ENCODE measurements at regions not wholly inside any gene's neighbourhood (a gene's known extent, or its start where the extent isn't known, plus 50 kb on each side); places are given as distances from the start of the nearest gene placed in this dataset.

- TF ChIP-seq CTCF (IDR thresholded peaks at IDR 0.05; ENCODE audit: insufficient read depth, low read length, poor library complexity, severe bottlenecking) = no peak
- TF ChIP-seq EZH2phosphoT487 (conservative IDR thresholded peaks at IDR 0.05; ENCODE audit: low read length) = no peak
These were observed 230.3 kb downstream of the AACS start for GRCh38 chr12:125295550-125295949.
